ENCODE measurements at regions not wholly inside any gene's neighbourhood (a gene's known extent, or its start where the extent isn't known, plus 50 kb on each side); places are given as distances from the start of the nearest gene placed in this dataset.
"Not testable (repeated sequence)": the region's sequence is repeated elsewhere in the genome, so short reads cannot be mapped to it uniquely, and the experiment has no call there.

DNA sequence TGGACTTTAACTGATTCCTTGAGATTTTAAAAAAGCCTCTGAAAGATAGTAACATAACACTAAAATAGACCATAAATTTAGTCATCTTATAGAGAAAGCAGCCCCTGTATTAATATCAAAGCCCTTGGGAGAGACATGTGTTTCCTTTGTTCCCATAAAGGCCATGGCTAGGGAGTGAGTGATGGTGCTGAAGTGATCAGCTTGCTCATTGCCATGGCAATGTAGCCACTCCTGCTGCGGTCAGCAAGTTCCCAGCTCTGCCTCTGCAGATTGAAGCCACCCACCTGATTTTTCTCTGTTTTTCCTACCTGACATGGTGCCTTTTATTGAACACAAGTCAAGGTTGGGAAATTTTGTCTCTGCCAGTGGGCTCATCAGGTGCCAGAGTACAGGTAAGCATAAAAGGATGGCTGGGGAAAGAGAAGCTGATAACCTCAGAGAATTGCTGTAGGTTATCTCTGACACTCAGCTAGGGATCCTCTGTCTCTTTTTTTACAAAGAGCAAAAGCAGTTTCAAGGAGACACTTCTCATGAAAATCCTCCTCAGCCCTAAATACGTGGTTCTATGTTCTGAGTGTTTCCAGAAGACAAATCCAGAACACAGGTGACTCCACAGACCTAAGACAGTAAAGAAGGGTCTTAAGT, 296.3 kb upstream of the NMUR2 start:
- no peak for DNase-seq (ENCODE audit: low read depth)

DNA sequence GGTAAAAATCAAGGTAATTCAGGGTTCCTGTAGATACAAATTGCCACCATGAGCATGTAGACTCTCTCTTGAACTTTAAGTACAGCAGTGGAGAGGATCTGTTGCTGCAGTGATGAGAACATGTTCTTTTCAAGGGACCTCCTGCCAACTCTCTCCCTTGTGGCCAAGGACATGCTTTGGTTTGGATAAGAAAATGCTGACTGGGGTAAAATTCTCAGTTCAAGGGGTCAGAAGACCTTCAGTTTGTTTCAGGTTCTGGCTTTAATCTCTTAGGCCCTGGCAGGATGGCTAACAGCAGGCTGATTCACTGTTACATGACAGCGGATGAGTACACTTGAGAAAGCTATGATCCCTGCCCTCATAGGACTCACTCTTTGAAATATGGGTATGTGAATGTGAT, 299.2 kb upstream of the NMUR2 start:
- DNase-seq (ENCODE audit: low read depth): no peak

GRCh38 chr5:152711801-152712388, 306.8 kb upstream of the NMUR2 start:
- DNase-seq (ENCODE audit: low read depth): no peak

- no peak for DNase-seq (ENCODE audit: low read depth)
Measured at GRCh38 chr5:152717393-152717792, 312.3 kb upstream of the NMUR2 start.

DNA sequence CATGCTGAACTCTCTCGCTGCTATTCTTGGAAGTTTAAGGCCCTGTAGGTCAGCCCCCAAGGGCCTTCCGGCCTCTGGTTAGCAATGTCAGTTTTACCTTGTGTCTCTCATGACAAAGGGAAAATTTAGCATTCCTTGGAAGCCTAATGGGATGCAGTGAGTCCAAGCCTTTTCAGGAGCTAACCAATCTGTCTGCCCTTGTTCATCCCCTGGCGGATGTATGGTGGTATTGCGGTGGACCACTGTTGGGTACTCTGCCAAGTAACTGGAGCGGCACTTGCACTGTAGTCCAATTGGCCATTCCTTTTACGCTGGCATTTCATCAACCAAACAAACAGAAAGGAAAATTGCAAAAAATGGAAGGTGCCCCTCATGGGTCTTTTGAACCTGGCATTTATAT, 318.4 kb upstream of the NMUR2 start:
- no peak for DNase-seq (ENCODE audit: low read depth)

DNA sequence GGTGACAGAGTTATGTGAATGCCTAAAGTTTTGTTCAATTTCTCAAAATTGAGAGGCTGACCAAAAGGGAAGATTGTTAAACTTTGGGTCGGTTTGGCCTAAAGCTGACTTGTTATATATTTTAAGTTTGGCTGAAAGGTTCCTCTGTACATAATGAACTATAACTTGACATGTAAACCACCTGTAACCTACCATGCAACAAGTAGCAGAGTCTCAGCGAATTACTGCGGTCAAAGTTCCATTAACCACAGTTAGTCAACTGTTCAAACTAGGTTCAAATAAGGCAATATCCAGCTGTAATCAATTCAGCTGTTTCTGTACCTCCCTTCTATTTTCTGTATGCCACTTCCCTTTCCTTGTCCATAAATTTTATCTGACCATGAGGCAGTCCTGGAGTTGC, 325.1 kb upstream of the NMUR2 start:
- DNase-seq (ENCODE audit: low read depth): no peak

- no peak for DNase-seq (ENCODE audit: low read depth)
Measured at GRCh38 chr5:152736906-152737305, 331.8 kb upstream of the NMUR2 start.

DNA sequence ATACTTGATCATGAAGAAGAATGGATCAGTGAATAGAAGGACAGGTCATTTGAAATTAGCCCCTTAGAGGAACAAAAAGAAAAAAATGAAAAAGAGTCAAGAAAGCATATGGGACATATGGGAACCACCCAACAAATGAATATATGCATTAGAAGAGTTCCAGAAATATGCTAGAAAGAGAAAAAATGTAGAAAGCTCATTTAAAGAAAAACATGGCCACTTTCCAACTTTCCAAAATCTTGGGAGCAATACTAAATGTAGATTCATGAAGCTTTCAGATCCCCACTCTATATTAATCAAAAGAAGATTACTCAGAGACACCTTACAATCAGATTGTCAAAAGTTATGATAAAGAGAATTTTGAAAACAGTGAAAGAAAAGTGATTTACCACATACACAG, 334.8 kb upstream of the NMUR2 start:
- DNase-seq (ENCODE audit: low read depth): no peak

- DNase-seq (ENCODE audit: low read depth): not testable (repeated sequence)
Measured at GRCh38 chr5:152741126-152741525, 336.0 kb upstream of the NMUR2 start.

GRCh38 chr5:152787709-152788217, 382.7 kb upstream of the NMUR2 start:
- DNase-seq (ENCODE audit: low read depth): not testable (repeated sequence)

DNA sequence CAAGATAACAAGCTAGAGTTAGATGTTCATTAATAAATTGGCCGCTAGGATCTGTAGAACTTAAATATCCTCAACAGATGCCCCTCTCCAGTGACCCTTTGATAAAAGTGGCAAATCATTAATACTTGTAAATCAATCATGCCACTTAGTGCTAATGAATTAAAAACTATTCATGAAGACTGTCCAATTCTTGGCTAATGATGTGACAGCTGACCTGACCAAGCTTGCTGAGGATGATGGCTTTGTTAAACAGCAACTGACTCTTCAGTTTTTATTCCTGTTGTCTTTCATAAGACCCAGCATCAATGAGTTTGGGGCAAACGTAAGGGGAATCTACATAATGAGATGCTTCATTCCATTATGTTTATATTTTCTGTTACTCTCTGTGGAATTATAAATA, 396.8 kb upstream of the NMUR2 start:
- no peak for DNase-seq (ENCODE audit: low read depth)

DNA sequence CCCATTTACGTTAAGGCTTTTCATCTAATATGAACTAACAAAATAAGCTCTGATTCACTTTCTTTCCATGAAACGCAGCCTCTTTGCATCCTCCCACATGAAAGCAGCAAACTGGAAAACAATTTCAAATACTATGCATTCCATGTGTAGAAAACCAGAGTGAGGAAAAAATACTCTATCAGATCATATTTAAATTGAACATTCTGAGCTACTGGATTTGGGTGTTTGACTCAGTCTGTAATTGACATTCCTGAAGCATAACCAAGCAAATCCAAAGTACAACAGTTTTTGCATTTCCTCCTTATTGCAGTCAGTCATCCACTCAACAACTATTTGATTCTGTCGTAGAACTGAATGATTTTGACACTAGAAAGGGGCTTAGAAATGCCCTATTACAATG, 399.1 kb upstream of the NMUR2 start:
- DNase-seq (ENCODE audit: low read depth): no peak

DNA sequence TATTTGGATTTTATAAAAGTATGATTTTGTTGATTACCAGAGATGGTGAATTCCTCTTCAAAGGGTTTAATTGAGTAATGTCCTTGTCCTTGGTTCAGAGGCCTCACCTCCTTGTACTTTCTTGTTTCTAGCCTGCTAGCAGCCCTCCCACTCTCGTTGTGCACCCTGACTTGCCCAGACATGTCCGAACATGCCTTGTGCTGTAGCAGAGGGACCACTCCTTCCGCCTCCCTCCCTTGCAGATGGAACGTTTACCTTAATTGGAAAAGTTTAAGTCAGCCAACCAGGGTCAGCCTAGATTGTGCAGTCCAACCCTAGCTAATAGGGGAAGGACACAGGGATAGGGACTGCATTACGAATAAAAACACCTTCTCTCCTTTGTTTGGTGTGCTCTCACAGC, 406.9 kb upstream of the NMUR2 start:
- no peak for DNase-seq (ENCODE audit: low read depth)

- DNase-seq (ENCODE audit: low read depth): no peak
Measured at GRCh38 chr5:152813526-152813925, 408.4 kb upstream of the NMUR2 start.

- no peak for DNase-seq (ENCODE audit: low read depth)
Measured at GRCh38 chr5:152819891-152820290, 414.8 kb upstream of the NMUR2 start.

GRCh38 chr5:152824316-152824715, 419.2 kb upstream of the NMUR2 start:
- DNase-seq (ENCODE audit: low read depth): no peak

DNA sequence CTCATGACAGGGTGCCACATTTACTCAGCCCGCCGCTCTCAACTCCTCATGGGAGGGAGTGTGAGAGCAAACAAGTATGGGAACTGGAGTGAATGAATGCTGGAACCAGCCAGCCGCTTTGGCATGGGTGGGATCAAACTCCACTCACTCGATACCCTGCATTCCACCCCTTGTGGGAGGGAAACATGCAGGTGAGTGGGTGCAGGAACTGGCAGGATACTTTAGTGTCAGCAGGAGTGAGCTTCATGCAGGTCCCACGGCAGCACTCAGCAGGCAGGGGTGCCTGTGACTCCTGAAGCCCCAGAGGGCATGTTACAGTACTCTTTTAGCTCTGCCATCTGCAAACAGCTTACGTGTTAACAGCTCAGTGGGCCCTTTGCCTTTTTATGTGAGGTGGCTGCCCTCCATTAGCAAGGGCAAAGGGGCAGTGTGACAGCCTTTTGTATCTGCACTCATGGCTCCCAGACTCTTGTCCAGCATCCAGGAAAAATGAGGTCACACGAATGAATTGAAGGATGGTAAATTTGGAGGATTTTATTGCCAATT, 433.2 kb upstream of the NMUR2 start:
- DNase-seq (ENCODE audit: low read depth): no peak

DNA sequence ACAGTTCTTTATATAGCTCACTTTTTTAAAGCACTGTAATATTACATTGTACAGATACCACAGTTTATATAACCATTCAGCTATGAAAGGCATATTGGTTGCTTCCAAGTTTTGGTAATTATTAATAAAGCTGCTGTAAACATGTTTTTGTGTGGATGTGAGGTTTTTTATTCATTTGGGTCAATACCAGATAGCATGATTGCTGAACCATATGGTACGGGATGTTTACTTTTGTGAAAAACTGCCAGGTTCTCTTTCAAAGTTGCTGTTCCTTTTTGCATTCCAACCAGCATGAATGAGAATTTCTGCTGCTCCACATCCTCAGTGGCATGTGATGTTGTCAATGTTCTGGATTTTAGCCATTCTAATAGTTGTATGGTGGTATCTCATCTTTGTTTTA, 439.6 kb upstream of the NMUR2 start:
- DNase-seq (ENCODE audit: low read depth): no peak

DNA sequence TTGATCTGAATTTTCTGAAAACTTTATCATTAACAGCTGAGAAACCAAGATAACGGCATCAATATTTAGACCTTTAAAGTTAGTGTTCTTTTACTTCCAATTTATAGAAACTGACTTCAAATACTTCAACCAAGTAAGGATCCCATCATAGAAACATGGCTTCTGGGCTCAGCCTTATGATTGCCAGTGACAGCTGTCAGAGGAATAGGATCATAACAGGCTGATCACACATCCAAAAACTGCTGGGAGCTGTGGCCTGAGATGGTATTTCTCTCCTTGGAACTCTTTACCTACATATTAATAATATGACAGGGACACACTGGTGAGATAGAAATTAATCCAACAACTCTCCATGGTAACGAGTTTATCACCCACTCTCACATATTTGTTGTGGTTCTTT, 448.3 kb upstream of the NMUR2 start:
- no peak for DNase-seq (ENCODE audit: low read depth)

GRCh38 chr5:152855441-152855840, 450.4 kb upstream of the NMUR2 start:
- no peak for DNase-seq (ENCODE audit: low read depth)

DNA sequence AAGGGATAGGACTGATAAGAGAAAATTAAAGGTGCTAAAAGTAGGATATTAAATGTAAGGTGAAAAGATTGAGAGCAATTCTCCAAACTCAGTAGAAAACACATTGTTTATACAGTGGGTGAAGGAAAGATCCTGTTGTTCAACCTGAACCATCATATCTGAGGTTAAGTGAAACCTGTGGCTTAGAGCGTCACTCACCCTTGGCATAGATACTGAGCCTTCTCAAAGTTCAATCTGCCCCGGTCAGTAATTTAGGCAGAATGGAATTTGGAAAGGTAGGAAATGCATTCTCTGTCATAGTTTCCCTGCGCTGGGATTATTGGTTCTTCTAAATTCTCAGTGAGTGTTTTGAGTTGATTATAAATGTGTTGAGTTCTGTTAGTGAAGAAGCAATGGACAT, 456.2 kb upstream of the NMUR2 start:
- DNase-seq (ENCODE audit: low read depth): no peak

- DNase-seq (ENCODE audit: low read depth): no peak
Measured at GRCh38 chr5:152864447-152864846, 459.4 kb upstream of the NMUR2 start.

- no peak for DNase-seq (ENCODE audit: low read depth)
Measured at GRCh38 chr5:152864991-152865390, 459.9 kb upstream of the NMUR2 start.

DNA sequence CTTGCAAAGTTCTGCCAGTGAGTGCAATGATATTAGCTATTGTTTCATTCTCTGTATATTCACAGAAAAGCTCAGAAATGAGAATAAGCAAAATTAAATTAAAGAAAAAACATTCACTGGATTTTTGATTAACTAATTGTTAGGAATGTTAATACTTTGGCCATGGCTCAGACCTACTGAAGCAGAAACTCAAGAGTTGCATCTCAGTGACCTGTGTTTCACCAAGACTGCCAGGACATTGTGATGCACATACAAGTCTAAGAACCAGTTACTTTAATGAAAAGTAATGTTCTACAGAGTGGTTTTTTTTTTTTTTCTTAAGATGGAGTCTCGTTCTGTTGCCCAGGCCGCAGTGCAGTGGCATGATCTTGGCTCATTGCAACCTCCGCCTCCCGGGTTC, 464.9 kb upstream of the NMUR2 start:
- DNase-seq (ENCODE audit: low read depth): no peak

Data from fibroblast of the conjunctiva (primary cell).